HuH-7.5 (cell line): ENCODE measurements at regions not wholly inside any gene's neighbourhood (a gene's known extent, or its start where the extent isn't known, plus 50 kb on each side); places are given as distances from the start of the nearest gene placed in this dataset.
A peak's percentile ranks its signal among the peaks of the same experiment; 100 is the strongest.
"Not testable (repeated sequence)": the region's sequence is repeated elsewhere in the genome, so short reads cannot be mapped to it uniquely, and the experiment has no call there.

ENCODE experiments used
- DNase-seq: peaks from one replicate; pipeline ENCODE4 v3.0.0; 2011; ENCODE audit warnings: low spot score

- peak; percentile 31 for DNase-seq
Measured at GRCh38 chr10:34058845-34059614, 724.6 kb upstream of the NRP1 start.

DNA sequence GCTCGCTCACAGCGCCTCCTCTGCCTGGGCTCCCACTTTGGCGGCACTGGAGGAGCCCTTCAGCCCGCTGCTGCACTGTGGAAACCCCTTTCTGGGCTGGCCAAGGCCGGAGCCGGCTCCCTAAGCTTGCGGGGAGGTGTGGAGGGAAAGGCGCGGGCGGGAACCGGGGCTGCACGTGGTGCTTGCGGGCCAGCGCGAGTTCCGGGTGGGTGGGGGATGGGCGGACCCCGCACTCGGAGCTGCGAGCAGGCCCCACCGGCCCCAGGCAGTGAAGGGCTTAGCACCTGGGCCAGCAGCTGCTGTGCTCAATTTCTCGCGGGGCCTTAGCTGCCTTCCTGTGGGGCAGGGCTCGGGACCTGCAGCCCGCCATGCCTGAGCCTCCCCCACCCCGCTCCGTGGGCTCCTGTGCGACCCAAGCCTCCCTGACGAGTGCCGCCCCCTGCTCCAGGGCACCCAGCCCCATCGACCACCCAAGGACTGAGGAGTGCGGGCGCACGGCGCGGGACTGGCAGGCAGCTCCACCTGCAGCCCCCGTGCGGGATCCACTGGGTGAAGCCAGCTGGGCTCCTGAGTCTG lies 721.0 kb upstream of the NRP1 start:
- DNase-seq: not testable (repeated sequence)

DNA sequence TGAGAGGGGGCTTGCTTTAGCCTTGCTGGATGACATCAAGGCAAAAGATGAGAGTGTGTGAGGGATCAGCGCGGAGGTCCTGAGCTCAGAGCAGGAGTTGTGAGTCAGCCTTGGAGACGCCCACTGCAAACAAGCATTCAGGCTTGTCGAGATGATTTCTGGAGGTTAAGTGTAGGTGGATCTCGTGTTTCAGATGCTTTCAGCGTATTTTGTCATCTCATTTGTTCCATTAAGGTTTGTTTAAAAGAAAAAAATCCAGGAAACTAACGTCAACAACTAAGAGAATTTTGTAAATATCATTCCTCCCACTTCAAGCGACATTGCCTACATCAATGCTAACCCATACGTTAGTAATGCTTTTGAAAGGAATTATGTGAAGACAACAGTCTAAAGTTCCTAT lies 715.4 kb upstream of the NRP1 start:
- DNase-seq: no peak

- no peak for DNase-seq
Measured at GRCh38 chr10:34049469-34049868, 715.0 kb upstream of the NRP1 start.

GRCh38 chr10:34047389-34047788 lies 712.9 kb upstream of the NRP1 start:
- DNase-seq: no peak

GRCh38 chr10:34046506-34047034 lies 712.1 kb upstream of the NRP1 start:
- DNase-seq: no peak

- DNase-seq: no peak
Measured at GRCh38 chr10:34045571-34046190, 711.2 kb upstream of the NRP1 start.

- DNase-seq: no peak
Measured at GRCh38 chr10:34041871-34042270, 707.4 kb upstream of the NRP1 start.

DNA sequence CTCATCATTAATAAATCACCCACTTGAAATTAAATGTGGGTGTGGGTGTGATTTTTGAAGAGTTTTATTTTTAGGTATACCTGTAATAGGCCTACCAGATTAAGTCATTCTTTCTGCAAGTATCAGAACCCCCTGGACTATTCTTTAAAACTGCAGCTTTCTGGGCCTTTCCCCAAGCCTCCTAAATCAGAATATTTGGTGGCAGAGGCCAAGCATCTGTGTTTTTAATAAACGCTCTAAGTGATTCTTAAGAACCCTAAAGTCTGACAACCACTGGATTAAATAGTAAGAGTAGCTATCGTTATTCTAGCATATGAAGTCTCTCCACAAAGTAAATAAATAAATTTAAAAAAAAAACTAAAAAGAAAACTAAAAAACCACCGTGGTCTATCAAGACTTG lies 703.0 kb upstream of the NRP1 start:
- DNase-seq: no peak

DNA sequence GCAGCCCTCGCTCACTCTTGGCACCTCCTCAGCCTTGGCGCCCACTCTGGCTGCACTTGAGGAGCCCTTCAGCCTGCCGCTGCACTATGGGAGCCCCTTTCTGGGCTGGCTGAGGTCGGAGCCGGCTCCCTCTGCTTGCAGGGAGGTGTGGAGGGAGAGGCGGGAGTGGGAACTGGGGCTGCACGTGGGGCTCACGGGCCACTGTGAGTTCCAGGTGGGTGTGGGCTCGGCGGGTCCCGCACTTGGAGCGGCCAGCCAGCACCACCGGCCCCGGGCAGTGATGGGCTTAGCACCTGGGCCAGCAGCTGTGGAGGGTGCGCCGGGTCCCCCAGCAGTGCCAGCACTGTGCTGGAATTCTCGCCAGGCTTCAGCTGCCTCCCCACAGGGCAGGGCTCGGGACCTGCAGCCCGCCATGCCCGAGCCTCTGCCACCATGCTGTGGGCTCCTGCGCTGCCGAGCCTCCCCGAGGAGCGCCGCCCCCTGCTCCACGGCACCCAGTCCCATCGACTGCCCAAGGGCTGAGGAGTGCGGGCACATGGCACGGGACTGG lies 700.8 kb upstream of the NRP1 start:
- not testable (repeated sequence) for DNase-seq

- no peak for DNase-seq
Measured at GRCh38 chr10:34033078-34033477, 698.6 kb upstream of the NRP1 start.

DNA sequence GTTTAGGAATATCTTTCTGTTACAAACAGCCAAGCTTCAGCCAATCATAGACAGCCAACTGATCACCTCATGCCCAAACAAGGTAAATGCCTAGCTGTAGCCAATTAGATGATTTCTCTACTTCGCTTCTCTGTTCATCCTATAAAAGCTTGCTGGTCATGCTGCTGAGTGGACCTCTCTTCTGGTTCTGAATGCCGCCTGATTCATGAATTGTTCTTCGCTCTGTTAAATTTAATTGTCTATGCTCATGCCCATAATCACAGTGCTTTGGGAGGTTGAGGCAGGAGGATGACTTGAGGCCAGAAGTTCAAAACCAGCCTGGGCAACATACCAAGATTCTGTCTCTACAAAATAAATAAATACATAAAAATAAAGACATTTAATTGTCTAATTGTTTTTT lies 698.1 kb upstream of the NRP1 start:
- no peak for DNase-seq

GRCh38 chr10:34031400-34031799 lies 696.9 kb upstream of the NRP1 start:
- no peak for DNase-seq

GRCh38 chr10:34029455-34029854 lies 695.0 kb upstream of the NRP1 start:
- DNase-seq: no peak

DNA sequence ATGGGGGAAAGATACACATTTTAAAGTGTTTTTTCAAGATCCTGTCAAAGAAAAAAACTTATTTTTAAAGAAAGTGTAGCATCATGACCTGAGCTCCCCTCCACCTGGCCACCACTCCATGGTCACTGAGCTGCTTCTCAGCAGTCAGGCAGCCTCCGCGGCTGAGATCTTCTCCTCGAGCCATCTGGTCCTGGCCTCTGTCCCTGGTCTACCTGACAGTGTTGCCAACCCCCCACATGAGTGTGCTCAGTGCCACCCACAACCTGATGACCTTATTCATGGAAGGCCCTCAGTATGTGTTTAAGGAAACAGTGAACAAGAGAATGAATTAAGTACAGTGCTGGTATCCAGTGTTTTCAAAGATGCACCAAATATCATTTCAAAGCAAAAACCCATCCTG lies 694.5 kb upstream of the NRP1 start:
- DNase-seq: no peak

DNA sequence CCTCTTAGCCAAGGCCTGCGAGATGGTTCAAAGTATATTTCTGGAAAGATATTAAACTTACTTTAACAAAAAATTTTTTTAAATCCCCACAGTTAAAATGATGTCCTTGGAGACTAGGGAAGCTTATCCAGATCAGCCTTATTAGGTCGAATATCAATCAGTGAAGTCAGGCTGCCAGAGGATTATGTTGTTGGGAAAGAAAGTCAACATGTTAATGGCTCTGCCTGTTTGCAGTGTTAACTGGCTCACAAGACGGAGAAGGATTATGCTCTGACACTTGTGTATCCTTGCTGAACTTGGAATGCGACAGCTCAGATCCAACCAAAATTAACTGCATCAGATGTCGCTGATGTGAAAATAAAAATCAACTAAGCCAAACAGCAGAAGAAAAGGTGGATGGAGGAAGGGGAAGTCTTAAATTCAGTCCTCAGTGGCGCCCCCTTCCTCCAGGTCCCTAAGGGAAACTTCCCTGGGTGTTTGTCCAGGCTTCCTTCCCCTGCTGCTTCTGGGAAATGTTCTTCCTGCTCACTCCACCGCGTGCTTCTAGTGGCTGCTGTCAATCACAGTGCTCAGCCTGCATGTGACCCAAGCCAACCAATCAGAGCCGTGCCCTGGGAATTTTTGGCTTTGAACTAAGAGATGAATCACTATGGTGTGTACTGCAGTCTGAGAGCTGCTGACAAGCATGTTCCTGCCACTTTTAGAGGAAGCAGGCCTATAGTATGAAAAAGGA lies 690.4 kb upstream of the NRP1 start:
- no peak for DNase-seq

DNA sequence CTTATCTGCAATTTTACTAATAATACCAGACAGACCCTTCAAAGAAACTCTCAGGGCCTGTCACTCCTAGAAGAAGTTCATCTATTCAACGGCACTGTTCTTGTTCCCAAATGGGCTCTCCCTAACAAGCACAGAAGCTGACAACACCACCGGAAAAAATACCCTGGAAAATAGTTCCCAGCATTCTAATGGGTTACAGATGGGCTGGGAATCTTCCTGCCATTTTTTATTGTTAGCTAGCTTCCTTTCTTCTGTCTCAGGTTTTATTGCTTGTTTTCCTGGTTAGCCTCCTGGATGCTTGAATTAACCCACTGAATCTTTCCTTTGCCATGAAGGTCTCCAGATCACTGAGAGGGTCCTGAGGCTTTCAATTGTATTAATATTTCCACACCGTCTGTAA lies 689.8 kb upstream of the NRP1 start:
- no peak for DNase-seq

DNA sequence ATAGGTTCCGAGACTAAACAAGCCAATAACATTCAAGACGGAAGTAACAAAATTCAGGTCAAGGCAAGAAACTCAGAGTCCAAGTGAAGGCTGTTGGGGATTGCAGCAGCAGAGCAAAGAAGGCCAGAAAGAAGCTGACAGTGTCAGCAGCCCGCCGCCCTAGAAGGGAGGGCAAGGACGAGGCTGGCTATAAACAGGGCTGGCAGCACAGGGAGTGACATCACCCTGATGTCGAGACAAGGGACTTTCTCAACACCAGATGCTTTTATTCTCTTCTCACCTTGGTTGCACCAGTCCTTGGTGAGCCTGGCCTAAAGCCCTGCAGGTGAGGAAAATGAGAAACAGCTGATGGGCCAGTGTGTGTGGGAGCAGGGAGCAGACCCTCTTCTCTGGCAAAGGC lies 687.7 kb upstream of the NRP1 start:
- DNase-seq: no peak

GRCh38 chr10:34018784-34019183 lies 684.3 kb upstream of the NRP1 start:
- no peak for DNase-seq

- no peak for DNase-seq
Measured at GRCh38 chr10:34018129-34018528, 683.7 kb upstream of the NRP1 start.

DNA sequence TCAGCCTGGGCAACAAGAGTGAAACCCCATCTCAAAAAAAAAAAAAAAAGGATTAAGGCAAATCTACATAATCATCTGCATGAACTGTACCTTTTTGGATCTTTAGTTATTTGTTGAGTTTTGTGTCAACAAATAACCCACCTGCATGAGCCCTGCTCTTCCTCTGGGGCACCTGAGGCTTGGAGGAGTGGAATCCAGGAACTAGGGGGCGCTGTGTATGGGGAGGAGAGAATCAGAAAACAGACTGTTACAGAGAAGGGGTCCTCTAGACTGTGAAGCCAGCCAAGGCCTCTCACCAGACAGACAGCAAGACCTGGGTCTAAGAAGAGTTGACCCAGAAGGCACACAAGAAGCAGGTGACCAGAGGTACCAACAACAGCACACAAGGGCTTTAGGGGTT lies 682.8 kb upstream of the NRP1 start:
- DNase-seq: no peak

GRCh38 chr10:34016576-34016975 lies 682.1 kb upstream of the NRP1 start:
- DNase-seq: no peak
